ENCODE measurements at regions not wholly inside any gene's neighbourhood (a gene's known extent, or its start where the extent isn't known, plus 50 kb on each side); places are given as distances from the start of the nearest gene placed in this dataset.

- TF ChIP-seq, protein P1, sequence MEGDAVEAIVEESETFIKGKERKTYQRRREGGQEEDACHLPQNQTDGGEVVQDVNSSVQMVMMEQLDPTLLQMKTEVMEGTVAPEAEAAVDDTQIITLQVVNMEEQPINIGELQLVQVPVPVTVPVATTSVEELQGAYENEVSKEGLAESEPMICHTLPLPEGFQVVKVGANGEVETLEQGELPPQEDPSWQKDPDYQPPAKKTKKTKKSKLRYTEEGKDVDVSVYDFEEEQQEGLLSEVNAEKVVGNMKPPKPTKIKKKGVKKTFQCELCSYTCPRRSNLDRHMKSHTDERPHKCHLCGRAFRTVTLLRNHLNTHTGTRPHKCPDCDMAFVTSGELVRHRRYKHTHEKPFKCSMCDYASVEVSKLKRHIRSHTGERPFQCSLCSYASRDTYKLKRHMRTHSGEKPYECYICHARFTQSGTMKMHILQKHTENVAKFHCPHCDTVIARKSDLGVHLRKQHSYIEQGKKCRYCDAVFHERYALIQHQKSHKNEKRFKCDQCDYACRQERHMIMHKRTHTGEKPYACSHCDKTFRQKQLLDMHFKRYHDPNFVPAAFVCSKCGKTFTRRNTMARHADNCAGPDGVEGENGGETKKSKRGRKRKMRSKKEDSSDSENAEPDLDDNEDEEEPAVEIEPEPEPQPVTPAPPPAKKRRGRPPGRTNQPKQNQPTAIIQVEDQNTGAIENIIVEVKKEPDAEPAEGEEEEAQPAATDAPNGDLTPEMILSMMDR (IDR thresholded peaks at IDR 0.05), result no peak
- TF ChIP-seq POLR2A (IDR thresholded peaks at IDR 0.05), result no peak
- no peak for TF ChIP-seq EP300 (IDR thresholded peaks at IDR 0.05)
These were observed 108.7 kb upstream of the PFKP start for GRCh38 chr10:2958659-2959058.
